Panc1 (cell line): ENCODE measurements at regions not wholly inside any gene's neighbourhood (a gene's known extent, or its start where the extent isn't known, plus 50 kb on each side); places are given as distances from the start of the nearest gene placed in this dataset.
"Not testable (repeated sequence)": the region's sequence is repeated elsewhere in the genome, so short reads cannot be mapped to it uniquely, and the experiment has no call there.

Source experiments
- POLR2AphosphoS5 ChIP-seq: IDR thresholded peaks from 2 replicates; pipeline ENCODE4 v1.6.1; 2012; ENCODE audit warnings: mild to moderate bottlenecking, low read depth, low read length, moderate library complexity
- TCF7L2 ChIP-seq: IDR thresholded peaks from 2 replicates; pipeline ENCODE4 v1.6.1; 2011; ENCODE audit warnings: mild to moderate bottlenecking, low read depth, low read length, inconsistent platforms
- TF ChIP-seq, protein P1 (sequence below): fragments of 450-650 bp; IDR thresholded peaks from 2 replicates; pipeline ENCODE4 v1.5.1; 2017; ENCODE audit warnings: mild to moderate bottlenecking
- TF ChIP-seq, protein P2 (sequence below), 2 experiments: IDR thresholded peaks; 2 replicates each; pipeline ENCODE4 v1.6.1; 2011 to 2012; ENCODE audit warnings: low read depth in 2 of 2, control low read depth in 1 of 2, low read length in 1 of 2, mild to moderate bottlenecking in 1 of 2, moderate library complexity in 1 of 2; ENCODE audit not compliant: insufficient read depth in 1 of 2

DNA sequence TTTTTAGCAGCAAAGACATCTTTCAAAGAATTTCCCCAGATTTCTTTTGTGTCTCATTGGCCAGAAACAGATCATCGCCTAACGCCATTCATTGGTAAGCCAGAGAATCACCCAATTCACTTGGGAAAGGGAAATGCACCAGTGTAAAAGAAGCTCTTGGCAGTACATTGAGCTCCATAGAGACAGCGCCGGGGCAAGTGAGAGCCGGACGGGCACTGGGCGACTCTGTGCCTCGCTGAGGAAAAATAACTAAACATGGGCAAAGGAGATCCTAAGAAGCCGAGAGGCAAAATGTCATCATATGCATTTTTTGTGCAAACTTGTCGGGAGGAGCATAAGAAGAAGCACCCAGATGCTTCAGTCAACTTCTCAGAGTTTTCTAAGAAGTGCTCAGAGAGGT, 630.6 kb upstream of the ZNF385D start:
- not testable (repeated sequence) for TF ChIP-seq POLR2AphosphoS5, TCF7L2
- TF ChIP-seq, protein P1, sequence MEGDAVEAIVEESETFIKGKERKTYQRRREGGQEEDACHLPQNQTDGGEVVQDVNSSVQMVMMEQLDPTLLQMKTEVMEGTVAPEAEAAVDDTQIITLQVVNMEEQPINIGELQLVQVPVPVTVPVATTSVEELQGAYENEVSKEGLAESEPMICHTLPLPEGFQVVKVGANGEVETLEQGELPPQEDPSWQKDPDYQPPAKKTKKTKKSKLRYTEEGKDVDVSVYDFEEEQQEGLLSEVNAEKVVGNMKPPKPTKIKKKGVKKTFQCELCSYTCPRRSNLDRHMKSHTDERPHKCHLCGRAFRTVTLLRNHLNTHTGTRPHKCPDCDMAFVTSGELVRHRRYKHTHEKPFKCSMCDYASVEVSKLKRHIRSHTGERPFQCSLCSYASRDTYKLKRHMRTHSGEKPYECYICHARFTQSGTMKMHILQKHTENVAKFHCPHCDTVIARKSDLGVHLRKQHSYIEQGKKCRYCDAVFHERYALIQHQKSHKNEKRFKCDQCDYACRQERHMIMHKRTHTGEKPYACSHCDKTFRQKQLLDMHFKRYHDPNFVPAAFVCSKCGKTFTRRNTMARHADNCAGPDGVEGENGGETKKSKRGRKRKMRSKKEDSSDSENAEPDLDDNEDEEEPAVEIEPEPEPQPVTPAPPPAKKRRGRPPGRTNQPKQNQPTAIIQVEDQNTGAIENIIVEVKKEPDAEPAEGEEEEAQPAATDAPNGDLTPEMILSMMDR, result not testable (repeated sequence)
- TF ChIP-seq, protein P2, sequence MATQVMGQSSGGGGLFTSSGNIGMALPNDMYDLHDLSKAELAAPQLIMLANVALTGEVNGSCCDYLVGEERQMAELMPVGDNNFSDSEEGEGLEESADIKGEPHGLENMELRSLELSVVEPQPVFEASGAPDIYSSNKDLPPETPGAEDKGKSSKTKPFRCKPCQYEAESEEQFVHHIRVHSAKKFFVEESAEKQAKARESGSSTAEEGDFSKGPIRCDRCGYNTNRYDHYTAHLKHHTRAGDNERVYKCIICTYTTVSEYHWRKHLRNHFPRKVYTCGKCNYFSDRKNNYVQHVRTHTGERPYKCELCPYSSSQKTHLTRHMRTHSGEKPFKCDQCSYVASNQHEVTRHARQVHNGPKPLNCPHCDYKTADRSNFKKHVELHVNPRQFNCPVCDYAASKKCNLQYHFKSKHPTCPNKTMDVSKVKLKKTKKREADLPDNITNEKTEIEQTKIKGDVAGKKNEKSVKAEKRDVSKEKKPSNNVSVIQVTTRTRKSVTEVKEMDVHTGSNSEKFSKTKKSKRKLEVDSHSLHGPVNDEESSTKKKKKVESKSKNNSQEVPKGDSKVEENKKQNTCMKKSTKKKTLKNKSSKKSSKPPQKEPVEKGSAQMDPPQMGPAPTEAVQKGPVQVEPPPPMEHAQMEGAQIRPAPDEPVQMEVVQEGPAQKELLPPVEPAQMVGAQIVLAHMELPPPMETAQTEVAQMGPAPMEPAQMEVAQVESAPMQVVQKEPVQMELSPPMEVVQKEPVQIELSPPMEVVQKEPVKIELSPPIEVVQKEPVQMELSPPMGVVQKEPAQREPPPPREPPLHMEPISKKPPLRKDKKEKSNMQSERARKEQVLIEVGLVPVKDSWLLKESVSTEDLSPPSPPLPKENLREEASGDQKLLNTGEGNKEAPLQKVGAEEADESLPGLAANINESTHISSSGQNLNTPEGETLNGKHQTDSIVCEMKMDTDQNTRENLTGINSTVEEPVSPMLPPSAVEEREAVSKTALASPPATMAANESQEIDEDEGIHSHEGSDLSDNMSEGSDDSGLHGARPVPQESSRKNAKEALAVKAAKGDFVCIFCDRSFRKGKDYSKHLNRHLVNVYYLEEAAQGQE (IDR thresholded peaks at IDR 0.05; ENCODE audit: insufficient read depth in 1 of 2, low read depth in 2 of 2, low read length in 1 of 2), result not testable (repeated sequence)
